GM12891 (cell line): ENCODE measurements at regions not wholly inside any gene's neighbourhood (a gene's known extent, or its start where the extent isn't known, plus 50 kb on each side); places are given as distances from the start of the nearest gene placed in this dataset.

ENCODE experiments used
- POLR2A ChIP-seq: IDR thresholded peaks from 2 replicates; pipeline ENCODE4 v1.6.1; 2011; ENCODE audit warnings: low read depth, low read length, control low read depth
- POLR2AphosphoS5 ChIP-seq: IDR thresholded peaks from 2 replicates; pipeline ENCODE4 v1.6.1; 2011; ENCODE audit warnings: low read depth, low read length, control low read depth
- SPI1 ChIP-seq: IDR thresholded peaks from 2 replicates; pipeline ENCODE4 v1.6.1; 2011; ENCODE audit warnings: low read depth, low read length, control low read depth
- TAF1 ChIP-seq: IDR thresholded peaks from 2 replicates; pipeline ENCODE4 v1.6.1; 2011; ENCODE audit warnings: low read depth, low read length, control low read depth

DNA sequence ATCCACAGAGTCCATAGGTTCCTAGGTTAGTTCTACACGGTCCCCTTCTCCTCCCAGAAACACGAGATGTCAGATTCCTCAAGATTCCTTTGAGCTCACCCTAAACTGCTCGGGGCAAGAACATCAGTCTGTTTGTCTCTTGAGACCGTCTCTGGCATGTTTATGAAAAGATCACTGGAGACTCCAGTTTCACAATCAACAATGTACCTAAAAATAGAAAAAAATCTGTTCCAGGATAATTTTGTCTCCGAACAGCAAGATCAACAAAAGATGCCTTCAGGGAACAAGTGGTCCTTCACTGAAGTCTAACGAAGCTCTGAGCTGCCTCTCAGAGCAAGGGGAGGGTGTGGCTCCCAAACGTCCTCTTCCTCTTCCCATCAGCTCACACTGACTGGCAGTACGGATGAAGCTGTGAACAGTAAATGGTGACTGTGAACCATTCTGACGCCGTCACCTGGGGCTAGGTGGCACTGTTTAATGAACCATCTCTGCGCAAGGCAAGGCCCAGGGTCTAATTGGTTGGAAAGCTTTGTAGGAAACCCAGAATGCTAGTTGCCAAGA lies 156.2 kb upstream of the LYZL1 start:
- no peak for TF ChIP-seq POLR2AphosphoS5
- no peak for TF ChIP-seq SPI1
- TF ChIP-seq TAF1: no peak
- no peak for TF ChIP-seq POLR2A
